GM18511 (cell line): ENCODE measurements at regions not wholly inside any gene's neighbourhood (a gene's known extent, or its start where the extent isn't known, plus 50 kb on each side); places are given as distances from the start of the nearest gene placed in this dataset.

Source experiments
- ATAC-seq: cut with Tn5 transposase; IDR thresholded peaks from one replicate; pipeline ENCODE4 v1.9.1; 2021; ENCODE audit warnings: mild to moderate bottlenecking, moderate library complexity; ENCODE audit not compliant: unreplicated experiment

GRCh38 chr4:66639361-66639760 lies 905.9 kb downstream of the CENPC start:
- ATAC-seq: no peak

GRCh38 chr4:66636349-66636748 lies 909.0 kb downstream of the CENPC start:
- ATAC-seq: no peak

DNA sequence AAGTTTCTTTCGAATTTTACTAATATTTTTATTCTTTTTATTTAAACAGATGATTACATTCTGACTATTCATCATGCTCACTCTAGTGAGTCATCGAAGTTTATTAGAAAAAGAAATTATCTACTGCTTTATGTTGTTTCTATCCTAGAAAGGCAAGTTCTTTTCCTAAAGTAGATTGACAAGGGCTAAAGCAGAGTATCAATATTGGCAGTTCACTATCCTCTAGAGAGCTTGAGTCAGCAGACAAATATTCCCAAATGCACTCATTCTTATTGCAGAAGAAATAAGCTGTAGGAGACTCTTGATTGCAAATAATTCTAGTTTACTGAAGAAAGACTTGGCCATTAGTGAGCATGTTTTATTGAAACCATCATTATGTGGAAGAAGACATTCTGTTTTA lies 911.8 kb downstream of the CENPC start:
- ATAC-seq: no peak

DNA sequence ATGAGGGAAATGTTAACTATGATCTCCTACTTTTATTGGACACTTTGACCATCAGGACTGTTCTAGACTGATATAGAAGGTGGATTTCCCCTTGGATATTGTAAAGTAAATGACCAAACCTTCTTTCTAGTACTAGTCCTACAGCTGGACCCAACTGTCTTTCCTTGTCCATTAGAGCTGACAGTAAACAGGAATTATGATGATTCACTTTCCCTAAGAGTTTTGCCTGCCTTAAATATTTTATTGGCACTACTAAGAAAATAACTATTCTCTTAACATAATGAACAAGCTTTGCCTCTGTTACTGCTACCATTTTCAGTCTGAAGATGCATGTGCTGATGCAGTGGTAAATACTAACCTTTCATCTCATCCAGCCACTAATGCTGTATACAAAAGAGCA lies 915.4 kb downstream of the CENPC start:
- ATAC-seq: no peak

DNA sequence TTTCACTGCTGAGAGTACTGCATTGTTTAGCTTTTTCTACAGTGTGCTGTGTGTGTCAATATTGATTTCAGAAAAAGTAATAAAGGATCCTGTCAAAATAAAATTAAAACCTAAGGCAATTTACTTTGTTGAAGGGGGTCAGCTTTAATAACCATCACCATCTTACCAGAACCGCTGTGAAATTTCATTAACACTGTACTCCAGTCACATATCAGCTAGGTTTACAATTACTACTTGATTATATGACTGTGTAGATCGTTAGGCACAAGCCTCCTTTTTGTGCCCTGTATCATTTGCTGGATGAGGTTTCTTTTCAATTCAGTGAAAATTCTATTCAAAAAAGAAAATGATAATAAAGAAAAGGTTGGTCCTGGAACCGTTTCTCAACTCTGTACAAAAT lies 917.2 kb downstream of the CENPC start:
- ATAC-seq: no peak

DNA sequence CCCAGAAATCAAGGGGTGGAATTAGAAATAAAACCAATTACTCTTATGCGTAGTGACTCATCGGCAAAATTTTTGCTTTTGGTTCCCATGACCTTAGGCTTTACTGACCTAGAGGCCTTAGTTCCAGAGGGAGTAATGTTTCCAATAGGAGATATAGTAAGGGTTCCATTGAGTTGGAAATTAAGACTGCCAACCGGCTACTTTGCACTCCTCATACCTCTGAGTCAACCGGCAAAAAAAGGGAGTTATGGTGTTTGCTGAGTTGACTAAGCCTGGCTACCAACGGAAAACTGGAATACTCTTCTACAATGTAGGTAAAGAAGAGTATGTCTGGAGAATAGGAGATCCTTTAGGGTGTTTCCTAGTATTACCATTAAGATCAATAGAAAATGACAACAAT lies 919.8 kb downstream of the CENPC start:
- no peak for ATAC-seq

- ATAC-seq: no peak
These were observed 931.7 kb downstream of the CENPC start for GRCh38 chr4:66613591-66613990.

DNA sequence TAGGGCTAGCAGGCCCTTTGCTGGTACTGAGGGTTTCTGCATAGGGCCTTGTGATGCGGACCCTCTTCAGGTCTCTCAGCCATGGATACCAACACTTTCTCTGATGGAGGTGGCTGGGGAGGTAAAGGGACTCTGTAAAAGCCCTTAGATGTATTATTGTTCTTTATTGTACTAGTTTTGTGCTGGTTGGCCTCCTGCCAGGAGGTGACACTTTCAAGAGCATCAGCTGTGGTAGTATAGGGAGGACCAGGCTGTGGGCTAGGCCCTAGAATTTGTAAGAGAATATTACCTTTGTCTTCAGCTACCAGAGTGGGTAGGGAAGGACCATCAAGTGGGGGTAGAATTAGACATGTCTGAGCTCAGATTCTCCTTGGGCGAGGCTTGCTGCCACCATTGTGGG lies 936.3 kb downstream of the CENPC start:
- ATAC-seq: no peak

DNA sequence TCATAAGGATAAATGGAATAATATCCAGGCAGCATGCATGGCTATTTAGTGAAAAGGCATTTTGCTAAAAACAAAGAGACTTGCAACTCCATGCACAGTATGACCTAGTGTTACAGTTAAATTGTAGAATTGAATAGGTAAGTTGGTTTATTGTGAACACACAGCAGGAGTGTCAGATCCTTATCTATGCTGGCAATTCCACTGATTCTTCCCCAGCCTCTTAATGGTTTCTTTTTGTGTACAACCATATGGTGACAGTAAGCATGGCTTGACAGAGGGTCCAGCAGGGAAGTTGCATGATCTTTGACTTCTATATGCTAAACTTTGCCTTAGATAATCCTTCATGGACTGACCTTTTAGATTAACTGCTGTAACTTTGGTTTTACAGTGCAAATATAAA lies 936.6 kb upstream of the EPHA5 start:
- ATAC-seq: no peak

DNA sequence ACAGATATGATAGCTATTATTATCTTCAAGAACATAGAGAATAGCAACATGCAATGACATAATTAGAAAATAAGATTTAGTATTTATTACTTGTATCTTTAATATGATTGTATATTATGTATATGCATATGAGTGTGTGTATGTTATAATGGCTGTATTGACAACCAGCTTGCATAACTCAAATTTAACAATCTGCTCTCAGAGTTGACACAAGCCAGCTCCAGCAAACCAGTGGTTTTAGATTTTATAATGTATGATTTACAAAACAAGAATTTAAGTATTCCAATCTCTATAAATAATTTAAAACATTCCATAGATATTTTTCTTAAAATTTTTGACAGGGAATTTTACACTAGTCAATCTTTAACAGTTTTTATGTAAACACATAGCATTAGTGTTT lies 935.9 kb upstream of the EPHA5 start:
- ATAC-seq: no peak

- no peak for ATAC-seq
These were observed 933.9 kb upstream of the EPHA5 start for GRCh38 chr4:66604192-66604591.

- no peak for ATAC-seq
These were observed 932.3 kb upstream of the EPHA5 start for GRCh38 chr4:66602622-66603021.

GRCh38 chr4:66591968-66592367 lies 921.7 kb upstream of the EPHA5 start:
- peak; percentile 58 for ATAC-seq

- no peak for ATAC-seq
These were observed 920.4 kb upstream of the EPHA5 start for GRCh38 chr4:66590488-66591215.

DNA sequence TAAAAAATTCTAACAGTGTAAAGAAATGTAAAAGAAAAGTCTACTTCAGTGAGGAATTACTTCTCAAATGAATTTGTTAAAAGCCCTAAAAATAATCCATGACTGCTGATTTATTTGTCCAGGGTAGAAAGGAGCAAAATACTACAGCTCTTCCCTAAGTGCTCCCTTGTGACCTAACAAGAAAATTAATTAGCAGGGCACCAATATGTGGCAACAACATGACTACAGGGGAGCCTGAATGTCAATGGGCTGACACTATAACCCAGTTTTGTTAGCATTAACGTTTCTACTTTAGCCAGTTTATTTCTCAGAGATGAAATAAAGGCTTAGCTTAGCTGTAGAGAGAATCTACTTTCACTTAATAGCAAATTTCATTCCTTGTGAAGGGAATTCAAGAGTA lies 918.9 kb upstream of the EPHA5 start:
- ATAC-seq: no peak

DNA sequence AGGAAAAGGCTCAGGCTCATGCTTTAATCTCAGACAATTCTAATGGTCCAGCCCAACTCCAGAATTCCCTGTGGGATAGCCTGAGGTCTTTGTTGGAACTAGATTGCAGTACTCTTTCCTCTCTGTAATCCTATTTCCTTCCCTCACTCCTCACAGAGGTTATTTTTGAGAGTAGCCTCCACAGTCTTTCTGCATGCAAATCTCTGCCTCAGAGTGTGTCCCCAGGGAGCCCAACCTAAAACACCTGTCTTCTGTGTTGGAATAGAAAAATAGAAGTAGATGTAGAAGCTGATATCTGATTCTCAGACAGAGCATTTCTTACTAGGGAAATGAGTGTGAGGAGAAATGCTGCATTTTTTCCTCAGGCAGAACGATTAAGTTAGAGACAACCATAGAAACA lies 915.5 kb upstream of the EPHA5 start:
- ATAC-seq: no peak

DNA sequence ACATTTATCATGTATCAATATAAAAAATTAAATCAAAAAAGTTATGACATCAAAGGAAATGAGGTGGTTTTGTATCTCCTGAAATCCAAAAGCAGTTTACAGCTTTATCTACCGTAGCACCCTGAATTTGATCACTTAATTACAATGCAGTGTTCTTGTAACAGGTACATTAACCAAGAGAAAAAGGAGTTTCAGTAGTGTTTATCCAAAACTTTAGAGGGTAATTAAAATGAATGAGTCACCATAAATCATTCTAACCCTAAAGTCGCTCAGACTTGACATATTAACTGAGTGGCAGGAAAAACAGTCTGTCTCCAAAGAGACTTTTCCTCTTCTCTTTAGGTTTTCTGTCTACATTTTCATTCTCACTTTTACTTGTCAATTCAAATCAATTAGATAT lies 907.6 kb upstream of the EPHA5 start:
- no peak for ATAC-seq

GRCh38 chr4:66575008-66575696 lies 904.9 kb upstream of the EPHA5 start:
- ATAC-seq: no peak

GRCh38 chr4:66574145-66574978 lies 904.1 kb upstream of the EPHA5 start:
- ATAC-seq: no peak

DNA sequence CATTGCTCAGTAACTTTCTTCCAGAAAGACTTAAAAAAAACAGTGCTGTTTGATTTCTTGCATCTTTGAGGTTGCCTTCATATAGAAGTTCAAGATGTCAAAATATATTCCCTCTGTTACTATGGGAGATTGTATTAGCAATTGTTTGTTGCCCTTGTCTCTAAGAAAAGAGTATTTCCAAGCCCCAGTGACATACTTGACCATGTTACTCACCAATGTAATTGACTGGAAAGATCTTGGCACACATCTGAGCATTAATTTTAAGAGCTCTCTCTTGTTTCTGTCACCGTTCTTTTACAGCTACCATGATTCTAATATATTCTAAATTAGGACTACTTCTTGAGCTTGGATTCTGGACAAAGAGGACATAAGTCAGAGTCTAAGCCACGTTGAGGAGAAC lies 902.7 kb upstream of the EPHA5 start:
- ATAC-seq: no peak

- ATAC-seq: no peak
These were observed 900.9 kb upstream of the EPHA5 start for GRCh38 chr4:66571145-66571695.

DNA sequence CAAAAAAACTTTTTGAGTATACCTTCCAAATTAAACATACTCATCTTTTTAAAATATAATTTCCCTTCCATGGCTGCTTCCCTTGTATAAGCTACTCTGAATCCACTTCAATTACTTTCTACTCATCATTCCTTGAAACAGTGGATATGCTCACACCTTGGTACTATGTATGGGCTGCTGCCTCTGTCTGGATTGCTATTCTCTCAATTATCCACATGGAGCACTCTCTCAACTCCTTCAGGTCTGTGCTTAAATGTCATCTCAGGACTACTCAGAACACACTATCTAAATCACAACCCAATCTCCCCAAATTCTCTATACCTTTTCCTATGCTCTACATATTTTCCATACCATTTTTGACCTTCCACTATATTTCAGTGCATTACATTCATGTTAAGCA lies 898.9 kb upstream of the EPHA5 start:
- no peak for ATAC-seq
